Adrenal gland (tissue), 9 donors: ENCODE measurements at regions not wholly inside any gene's neighbourhood (a gene's known extent, or its start where the extent isn't known, plus 50 kb on each side); places are given as distances from the start of the nearest gene placed in this dataset.

Experiments used
- DNase-seq, 7 donors: peaks; one replicate each; pipeline ENCODE4 v3.0.0-alpha.2; 2019 to 2020
- H3K27ac ChIP-seq, 5 donors: fragments of 200-600 bp; sonication (generic) in 4 of 5; 1 replicate in 3 of 5; 2 replicates in 2 of 5; pipeline versions ENCODE4 v1.5.1 to v1.8.0; 2016 to 2020; ENCODE audit warnings: mild to moderate bottlenecking in 1 of 5
- H3K27me3 ChIP-seq: fragments of 200-600 bp; 2 replicates; pipeline ENCODE4 v1.8.0; 2021
- H3K36me3 ChIP-seq, 2 donors: fragments of 200-600 bp; replicated peaks in 1 of 2; 1 replicate in 1 of 2; 2 replicates in 1 of 2; pipeline versions ENCODE4 v1.5.1 to v1.8.0; 2018 to 2022
- H3K4me1 ChIP-seq, 2 donors: fragments of 200-600 bp; replicated peaks in 1 of 2; 1 replicate in 1 of 2; 2 replicates in 1 of 2; pipeline versions ENCODE4 v1.5.1 to v1.8.0; 2018 to 2021
- H3K4me3 ChIP-seq, 4 donors: fragments of 200-600 bp; sonication (generic) in 3 of 4; one replicate each; pipeline ENCODE4 v1.5.1; 2016 to 2018
- H3K9me3 ChIP-seq, 3 donors: fragments of 200-600 bp; sonication (generic) in 1 of 3; replicated peaks in 1 of 3; 1 replicate in 2 of 3; 2 replicates in 1 of 3; pipeline versions ENCODE4 v1.5.1 to v1.8.0; 2016 to 2021
- POLR2A ChIP-seq, 2 donors: fragments of 450-650 bp; IDR thresholded peaks; one replicate each; pipeline ENCODE4 v1.6.1; 2017; ENCODE audit warnings: antibody characterized with exemption in 2 of 2, mild to moderate bottlenecking in 2 of 2, moderate library complexity in 1 of 2
- WGBS, 4 donors: extraction: QIAGEN DNeasy Blood & Tissue Kit in 2 of 4; methylation state at CpG; one replicate each; pipeline versions ENCODE4 v1.1.5 to v1.1.7; 2013 to 2017; 5-methylcytosine and 5-hydroxymethylcytosine counted together
- intact Hi-C, 2 donors: fragments of 100-400 bp; cut with DNase I; formaldehyde crosslinking; loops; one replicate each; pipeline versions ENCODE4 v1.14.1 to v1.15.0; 2022 to 2023
- TF ChIP-seq, protein P1 (sequence below), 6 experiments: fragments of 450-650 bp in 4 of 6; fragments of 200-600 bp in 2 of 6; sonication (generic) in 1 of 6; IDR thresholded peaks; 1 replicate in 5 of 6; 2 replicates in 1 of 6; pipeline versions ENCODE4 v1.5.1 to v1.8.0; 2016 to 2021; ENCODE audit warnings: antibody characterized with exemption in 6 of 6, mild to moderate bottlenecking in 2 of 6, moderate library complexity in 1 of 6
- donor health status: healthy with polysubstance abuse.
- donor health status: Bipolar disorder and iron deficiency.
- donor health status: DM: yes; HTN: yes; CAD: no.
- donor health status: DM: no; HTN: no; CAD: no.
- donor health status: DM: no; HTN: no; CAD: no.

DNA sequence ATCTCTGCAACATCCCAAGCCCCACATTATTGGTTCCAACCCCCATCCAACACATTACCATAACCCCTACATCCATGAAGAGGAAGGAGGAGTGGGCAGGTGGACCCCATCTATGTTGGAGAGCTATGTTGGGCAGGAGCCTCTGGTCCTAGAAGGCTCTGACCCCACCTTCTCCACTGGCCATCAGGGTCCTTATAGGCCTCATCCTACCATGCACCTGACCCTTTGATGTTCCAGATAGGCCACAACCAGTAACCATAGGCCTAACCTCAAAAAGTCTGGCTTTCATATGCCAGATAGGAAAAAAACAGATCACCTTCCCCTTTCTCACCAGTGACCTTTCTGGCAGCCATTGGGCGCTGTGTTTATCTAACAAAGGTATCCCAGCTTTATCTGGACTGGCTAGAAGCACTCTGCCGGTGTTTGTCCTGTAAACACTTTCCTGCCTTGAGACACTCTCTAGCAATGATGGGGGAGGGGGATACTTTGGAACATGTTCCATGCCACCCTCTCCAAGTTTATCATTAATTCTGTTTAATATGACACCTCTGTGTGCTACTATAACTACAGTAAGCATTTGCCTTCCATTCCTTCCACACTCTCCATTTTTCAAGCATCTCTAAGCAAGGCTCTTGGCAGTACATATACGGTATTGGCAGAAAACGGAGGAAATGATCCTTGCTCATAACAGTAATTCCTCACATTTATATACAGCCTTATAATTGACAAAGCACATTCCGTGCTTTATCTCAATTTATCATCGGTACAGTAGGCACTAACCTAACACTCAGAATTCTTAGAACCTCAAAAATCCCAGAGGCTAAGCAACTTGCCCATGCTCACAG, 377.1 kb downstream of the VPS13C start:
- Histone ChIP-seq H3K27me3 (no peaks in the 10 kb centered on the region), H3K4me3 (no peak overlapping the region), H3K9me3 (no peaks in the 10 kb centered on the region), H3K36me3 (no peaks in the 10 kb centered on the region), H3K4me1 (no peaks in the 10 kb centered on the region), H3K27ac (no peak overlapping the region)
- DNase-seq = no peak
- 79 to 92% (median 87%) methylated on average over 6 of the region's 6 CpGs for WGBS, 4 donors
- TF ChIP-seq POLR2A (IDR thresholded peaks at IDR 0.05) = no peak
- TF ChIP-seq, protein P1, sequence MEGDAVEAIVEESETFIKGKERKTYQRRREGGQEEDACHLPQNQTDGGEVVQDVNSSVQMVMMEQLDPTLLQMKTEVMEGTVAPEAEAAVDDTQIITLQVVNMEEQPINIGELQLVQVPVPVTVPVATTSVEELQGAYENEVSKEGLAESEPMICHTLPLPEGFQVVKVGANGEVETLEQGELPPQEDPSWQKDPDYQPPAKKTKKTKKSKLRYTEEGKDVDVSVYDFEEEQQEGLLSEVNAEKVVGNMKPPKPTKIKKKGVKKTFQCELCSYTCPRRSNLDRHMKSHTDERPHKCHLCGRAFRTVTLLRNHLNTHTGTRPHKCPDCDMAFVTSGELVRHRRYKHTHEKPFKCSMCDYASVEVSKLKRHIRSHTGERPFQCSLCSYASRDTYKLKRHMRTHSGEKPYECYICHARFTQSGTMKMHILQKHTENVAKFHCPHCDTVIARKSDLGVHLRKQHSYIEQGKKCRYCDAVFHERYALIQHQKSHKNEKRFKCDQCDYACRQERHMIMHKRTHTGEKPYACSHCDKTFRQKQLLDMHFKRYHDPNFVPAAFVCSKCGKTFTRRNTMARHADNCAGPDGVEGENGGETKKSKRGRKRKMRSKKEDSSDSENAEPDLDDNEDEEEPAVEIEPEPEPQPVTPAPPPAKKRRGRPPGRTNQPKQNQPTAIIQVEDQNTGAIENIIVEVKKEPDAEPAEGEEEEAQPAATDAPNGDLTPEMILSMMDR (IDR thresholded peaks at IDR 0.05) = no peak
- intact Hi-C loops = no loop called here

- 45 to 67% (median 58%) methylated on average over 2 of the region's 2 CpGs for WGBS, 4 donors
- TF ChIP-seq, protein P1 (IDR thresholded peaks at IDR 0.05) = no peak
- no peak for TF ChIP-seq POLR2A (IDR thresholded peaks at IDR 0.05)
- intact Hi-C loops = no loop called here
- no peaks in the 10 kb centered on the region for H3K9me3 ChIP-seq
- no peak overlapping the region for H3K27ac ChIP-seq
- no peaks in the 10 kb centered on the region for H3K36me3 ChIP-seq
- no peaks in the 10 kb centered on the region for H3K27me3 ChIP-seq
- no peak overlapping the region for H3K4me3 ChIP-seq
- H3K4me1 ChIP-seq = no peaks in the 10 kb centered on the region
- DNase-seq = no peak
These were observed 378.6 kb downstream of the VPS13C start for GRCh38 chr15:61681676-61682075.

GRCh38 chr15:61681038-61681418, 379.2 kb downstream of the VPS13C start:
- H3K9me3 ChIP-seq = no peaks in the 10 kb centered on the region
- no peak overlapping the region for H3K4me3 ChIP-seq
- WGBS, 4 donors = 89 to 95% (median 92%) methylated on average over 2 of the region's 2 CpGs
- H3K27me3 ChIP-seq = no peaks in the 10 kb centered on the region
- H3K27ac ChIP-seq = no peak overlapping the region
- TF ChIP-seq POLR2A (IDR thresholded peaks at IDR 0.05) = no peak
- TF ChIP-seq, protein P1 (IDR thresholded peaks at IDR 0.05) = no peak
- DNase-seq = no peak
- H3K36me3 ChIP-seq = no peaks in the 10 kb centered on the region
- no peaks in the 10 kb centered on the region for H3K4me1 ChIP-seq
- intact Hi-C loops = no loop called here

DNA sequence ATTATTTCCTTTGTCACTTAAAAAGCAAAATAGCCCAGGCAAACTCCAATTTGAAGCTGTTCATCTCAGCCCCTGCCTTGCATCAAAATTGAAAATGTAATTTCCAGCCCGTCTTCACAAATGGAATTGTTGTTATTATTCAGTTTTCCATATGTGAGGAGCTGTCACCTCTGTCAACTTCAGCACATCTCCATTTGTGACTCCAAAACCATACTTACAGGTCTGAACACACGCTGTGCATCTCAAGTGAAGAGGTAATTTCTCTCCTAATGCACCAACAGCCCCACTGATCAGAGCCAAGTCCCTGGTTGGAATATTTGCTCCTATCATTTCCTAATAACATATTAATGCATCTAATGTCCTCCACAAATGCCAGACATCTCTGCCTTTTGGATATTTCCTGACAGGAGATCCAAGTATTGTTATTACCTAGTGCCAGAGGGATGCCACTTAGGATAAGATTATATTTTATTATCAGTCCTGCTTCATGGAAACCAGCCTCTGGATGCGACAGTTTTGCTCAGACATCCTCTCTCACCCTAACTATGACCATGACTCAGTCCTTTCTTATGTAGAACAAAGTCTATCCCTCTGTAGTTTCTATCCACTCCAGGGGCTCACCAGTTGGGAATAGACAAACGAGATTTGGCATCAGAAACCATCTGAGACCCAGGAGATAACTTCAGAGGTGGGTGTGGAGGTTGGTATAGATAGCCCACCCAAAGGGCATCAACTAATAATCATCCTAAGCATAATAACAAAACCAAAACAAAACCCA, 379.8 kb downstream of the VPS13C start:
- DNase-seq = no peak
- 51 to 61% (median 58%) methylated on average over 4 of the region's 4 CpGs for WGBS, 4 donors
- no peak for TF ChIP-seq POLR2A (IDR thresholded peaks at IDR 0.05)
- TF ChIP-seq, protein P1 (IDR thresholded peaks at IDR 0.05) = no peak

More for the DNA sequence above, 379.8 kb downstream of the VPS13C start:
- Histone ChIP-seq H3K27ac (no peak overlapping the region), H3K27me3 (no peaks in the 10 kb centered on the region), H3K9me3 (no peaks in the 10 kb centered on the region), H3K4me1 (no peaks in the 10 kb centered on the region), H3K36me3 (no peaks in the 10 kb centered on the region), H3K4me3 (no peak overlapping the region)
- intact Hi-C loops = no loop called here
